22Rv1 (cell line): ENCODE measurements at regions not wholly inside any gene's neighbourhood (a gene's known extent, or its start where the extent isn't known, plus 50 kb on each side); places are given as distances from the start of the nearest gene placed in this dataset.

Experiments
- ZFX ChIP-seq: fragments of 450-650 bp; IDR thresholded peaks from 2 replicates; pipeline ENCODE4 v1.6.1; 2017; ENCODE audit warnings: antibody characterized with exemption, borderline replicate concordance
- TF ChIP-seq, protein P1 (sequence below): fragments of 450-650 bp; IDR thresholded peaks from 2 replicates; pipeline ENCODE4 v1.5.1; 2017; ENCODE audit warnings: mild to moderate bottlenecking

GRCh38 chr9:31023847-31024246 lies 1360.6 kb upstream of the ACO1 start:
- TF ChIP-seq, protein P1, sequence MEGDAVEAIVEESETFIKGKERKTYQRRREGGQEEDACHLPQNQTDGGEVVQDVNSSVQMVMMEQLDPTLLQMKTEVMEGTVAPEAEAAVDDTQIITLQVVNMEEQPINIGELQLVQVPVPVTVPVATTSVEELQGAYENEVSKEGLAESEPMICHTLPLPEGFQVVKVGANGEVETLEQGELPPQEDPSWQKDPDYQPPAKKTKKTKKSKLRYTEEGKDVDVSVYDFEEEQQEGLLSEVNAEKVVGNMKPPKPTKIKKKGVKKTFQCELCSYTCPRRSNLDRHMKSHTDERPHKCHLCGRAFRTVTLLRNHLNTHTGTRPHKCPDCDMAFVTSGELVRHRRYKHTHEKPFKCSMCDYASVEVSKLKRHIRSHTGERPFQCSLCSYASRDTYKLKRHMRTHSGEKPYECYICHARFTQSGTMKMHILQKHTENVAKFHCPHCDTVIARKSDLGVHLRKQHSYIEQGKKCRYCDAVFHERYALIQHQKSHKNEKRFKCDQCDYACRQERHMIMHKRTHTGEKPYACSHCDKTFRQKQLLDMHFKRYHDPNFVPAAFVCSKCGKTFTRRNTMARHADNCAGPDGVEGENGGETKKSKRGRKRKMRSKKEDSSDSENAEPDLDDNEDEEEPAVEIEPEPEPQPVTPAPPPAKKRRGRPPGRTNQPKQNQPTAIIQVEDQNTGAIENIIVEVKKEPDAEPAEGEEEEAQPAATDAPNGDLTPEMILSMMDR = no peak
- TF ChIP-seq ZFX = no peak
